Body of pancreas (tissue), 4 donors: ENCODE measurements at regions not wholly inside any gene's neighbourhood (a gene's known extent, or its start where the extent isn't known, plus 50 kb on each side); places are given as distances from the start of the nearest gene placed in this dataset.
A peak's percentile ranks its signal among the peaks of the same experiment; 100 is the strongest.
"Not testable (repeated sequence)": the region's sequence is repeated elsewhere in the genome, so short reads cannot be mapped to it uniquely, and the experiment has no call there.

Experiments used
- ATAC-seq: fragments of 150-250 bp; one replicate; pipeline ENCODE4 v1.9.1; 2016
- DNase-seq, 4 donors: peaks; one replicate each; pipeline ENCODE4 v3.0.0-alpha.2; 2019
- H3K27ac ChIP-seq, 4 donors: fragments of 200-600 bp; sonication (generic); 1 replicate in 3 of 4; 2 replicates in 1 of 4; pipeline versions ENCODE4 v1.5.1 to v1.6.1; 2016 to 2019; ENCODE audit warnings: mild to moderate bottlenecking in 1 of 4, mixed read lengths in 1 of 4, moderate library complexity in 1 of 4
- H3K27me3 ChIP-seq, 2 donors: fragments of 200-600 bp; sonication (generic); one replicate each; pipeline ENCODE4 v1.6.0; 2016; ENCODE audit warnings: mild to moderate bottlenecking in 1 of 2
- H3K36me3 ChIP-seq, 2 donors: fragments of 200-600 bp; sonication (generic); replicated peaks in 1 of 2; 2 replicates each; pipeline ENCODE4 v1.5.1; 2016; ENCODE audit warnings: low read depth in 2 of 2; ENCODE audit not compliant: insufficient read depth in 1 of 2
- H3K4me1 ChIP-seq: fragments of 200-600 bp; sonication (generic); one replicate; pipeline ENCODE4 v1.6.0; 2016
- H3K4me3 ChIP-seq, 2 donors: fragments of 200-600 bp; sonication (generic); 1 replicate in 1 of 2; 2 replicates in 1 of 2; pipeline ENCODE4 v1.5.1; 2016 to 2019
- H3K9me3 ChIP-seq, 3 donors: fragments of 200-600 bp; sonication (generic); 1 replicate in 2 of 3; 2 replicates in 1 of 3; pipeline ENCODE4 v1.5.1; 2016
- POLR2A ChIP-seq, 3 donors: fragments of 450-650 bp; IDR thresholded peaks; one replicate each; pipeline ENCODE4 v1.6.1; 2016; ENCODE audit warnings: antibody characterized with exemption in 3 of 3, mild to moderate bottlenecking in 2 of 3
- WGBS, 2 donors: methylation state at CpG; one replicate each; pipeline ENCODE4 v1.1.5; 2017; 5-methylcytosine and 5-hydroxymethylcytosine counted together
- intact Hi-C: fragments of 100-400 bp; cut with DNase I; formaldehyde crosslinking; loops from one replicate; pipeline ENCODE4 v1.15.1; 2023
- TF ChIP-seq, protein P1 (sequence below), 7 experiments: fragments of 450-650 bp in 4 of 7; fragments of 200-600 bp in 3 of 7; sonication (generic) in 3 of 7; IDR thresholded peaks; one replicate each; pipeline ENCODE4 v1.5.1; 2016 to 2019; ENCODE audit warnings: antibody characterized with exemption in 7 of 7

DNA sequence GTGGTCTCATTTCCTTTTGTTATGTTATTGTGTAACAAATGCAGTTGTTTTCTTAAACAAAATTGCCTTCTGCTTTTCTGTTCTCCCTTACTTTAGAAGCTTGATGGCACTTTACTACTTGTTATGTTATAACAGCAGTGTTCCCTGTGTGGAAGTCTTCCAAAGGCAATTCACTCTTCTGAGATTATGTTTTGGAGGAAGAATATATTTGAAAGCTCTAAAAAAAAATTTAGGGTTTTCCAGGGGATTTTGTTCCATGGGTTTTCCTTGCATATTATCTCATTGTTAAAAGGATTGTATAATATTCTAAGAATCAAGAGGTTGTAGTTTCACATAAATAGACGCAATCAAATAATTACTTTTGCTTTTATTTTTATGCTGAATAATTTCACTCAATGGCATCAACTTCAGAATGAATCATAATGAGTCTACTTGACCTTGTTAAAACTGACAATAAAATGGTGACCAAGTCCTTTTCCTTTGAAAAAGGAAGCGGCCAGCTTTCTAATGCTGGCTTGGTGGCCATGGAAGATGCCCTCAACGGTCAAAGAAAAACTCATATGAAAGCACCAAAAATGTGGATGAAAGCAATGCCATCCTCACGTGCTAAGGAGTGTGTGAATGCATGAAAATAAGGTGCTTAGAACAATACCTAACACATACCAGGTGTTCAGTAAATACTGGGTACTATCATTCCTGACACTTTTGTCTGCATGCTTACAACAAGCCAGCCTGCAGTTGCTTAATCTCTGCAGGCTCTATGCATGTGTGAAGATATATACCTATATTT, 92.4 kb upstream of the KLF6 start:
- no peaks in the 10 kb centered on the region for H3K27me3 ChIP-seq
- no peaks in the 10 kb centered on the region for H3K36me3 ChIP-seq
- ATAC-seq: no peak
- no peak overlapping the region for H3K27ac ChIP-seq
- peaks cover 15% of the 10 kb centered on the region for H3K4me1 ChIP-seq
- no peak for TF ChIP-seq POLR2A (IDR thresholded peaks at IDR 0.05)
- TF ChIP-seq, protein P1, sequence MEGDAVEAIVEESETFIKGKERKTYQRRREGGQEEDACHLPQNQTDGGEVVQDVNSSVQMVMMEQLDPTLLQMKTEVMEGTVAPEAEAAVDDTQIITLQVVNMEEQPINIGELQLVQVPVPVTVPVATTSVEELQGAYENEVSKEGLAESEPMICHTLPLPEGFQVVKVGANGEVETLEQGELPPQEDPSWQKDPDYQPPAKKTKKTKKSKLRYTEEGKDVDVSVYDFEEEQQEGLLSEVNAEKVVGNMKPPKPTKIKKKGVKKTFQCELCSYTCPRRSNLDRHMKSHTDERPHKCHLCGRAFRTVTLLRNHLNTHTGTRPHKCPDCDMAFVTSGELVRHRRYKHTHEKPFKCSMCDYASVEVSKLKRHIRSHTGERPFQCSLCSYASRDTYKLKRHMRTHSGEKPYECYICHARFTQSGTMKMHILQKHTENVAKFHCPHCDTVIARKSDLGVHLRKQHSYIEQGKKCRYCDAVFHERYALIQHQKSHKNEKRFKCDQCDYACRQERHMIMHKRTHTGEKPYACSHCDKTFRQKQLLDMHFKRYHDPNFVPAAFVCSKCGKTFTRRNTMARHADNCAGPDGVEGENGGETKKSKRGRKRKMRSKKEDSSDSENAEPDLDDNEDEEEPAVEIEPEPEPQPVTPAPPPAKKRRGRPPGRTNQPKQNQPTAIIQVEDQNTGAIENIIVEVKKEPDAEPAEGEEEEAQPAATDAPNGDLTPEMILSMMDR (IDR thresholded peaks at IDR 0.05): no peak
- 74 to 80% methylated on average over 4 of the region's 4 CpGs for WGBS, 2 donors
- no peaks in the 10 kb centered on the region for H3K9me3 ChIP-seq
- peak in 1 of 4 donors; percentile 1 for DNase-seq
- intact Hi-C loops: no loop called here
- H3K4me3 ChIP-seq: no peak overlapping the region

DNA sequence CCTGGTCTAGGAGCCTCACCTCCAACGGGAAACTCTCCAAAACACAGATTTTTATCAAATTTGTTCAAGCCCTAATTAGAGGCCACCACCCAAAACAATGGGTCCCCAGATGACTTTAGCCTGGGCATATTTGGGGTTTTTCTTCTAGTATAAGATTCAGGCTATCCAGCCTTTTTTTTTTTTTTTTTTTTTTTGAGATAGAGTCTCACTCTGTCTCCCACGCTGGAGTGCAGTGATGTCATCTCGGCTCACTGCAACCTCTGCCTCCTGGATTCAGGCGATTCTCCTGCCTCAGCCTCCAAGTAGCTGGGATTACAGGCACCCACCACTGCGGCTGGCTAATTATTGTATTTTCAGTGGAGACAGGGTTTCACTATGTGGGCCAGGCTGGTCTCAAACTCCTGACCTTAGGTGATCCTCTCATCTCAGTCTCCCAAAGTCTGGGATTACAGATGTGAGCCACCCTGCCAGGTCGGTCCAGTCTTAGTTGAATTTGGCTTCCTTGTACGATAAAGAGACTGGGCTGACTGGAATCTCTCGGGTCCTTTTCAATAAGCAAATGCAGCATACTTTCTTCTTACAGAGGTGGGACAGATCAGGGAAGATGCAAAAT, 91.4 kb upstream of the KLF6 start:
- intact Hi-C loops: no loop called here
- WGBS, 2 donors: 67 to 83% methylated on average over 8 of the region's 8 CpGs
- DNase-seq (peak in 1 of 4 donors; percentile 1), ATAC-seq (no peak)
- TF ChIP-seq POLR2A (IDR thresholded peaks at IDR 0.05): no peak
- TF ChIP-seq, protein P1 (IDR thresholded peaks at IDR 0.05): no peak
- Histone ChIP-seq H3K4me3 (no peak overlapping the region), H3K9me3 (no peaks in the 10 kb centered on the region), H3K4me1 (peaks cover 25% of the 10 kb centered on the region), H3K36me3 (no peaks in the 10 kb centered on the region), H3K27me3 (no peaks in the 10 kb centered on the region), H3K27ac (no peak overlapping the region)

- no peak overlapping the region for H3K27ac ChIP-seq
- no peak for ATAC-seq
- H3K27me3 ChIP-seq: no peaks in the 10 kb centered on the region
- peak in 1 of 4 donors; percentile 1 for DNase-seq
- no peak for TF ChIP-seq POLR2A (IDR thresholded peaks at IDR 0.05)
- TF ChIP-seq, protein P1 (IDR thresholded peaks at IDR 0.05): no peak
- H3K36me3 ChIP-seq: no peaks in the 10 kb centered on the region
- peaks cover 28% of the 10 kb centered on the region for H3K4me1 ChIP-seq
- 67 to 80% methylated on average over 3 of the region's 3 CpGs for WGBS, 2 donors
- no peaks in the 10 kb centered on the region for H3K9me3 ChIP-seq
- no peak overlapping the region for H3K4me3 ChIP-seq
- intact Hi-C loops: no loop called here
Observed at GRCh38 chr10:3875842-3876235, 90.8 kb upstream of the KLF6 start.

DNA sequence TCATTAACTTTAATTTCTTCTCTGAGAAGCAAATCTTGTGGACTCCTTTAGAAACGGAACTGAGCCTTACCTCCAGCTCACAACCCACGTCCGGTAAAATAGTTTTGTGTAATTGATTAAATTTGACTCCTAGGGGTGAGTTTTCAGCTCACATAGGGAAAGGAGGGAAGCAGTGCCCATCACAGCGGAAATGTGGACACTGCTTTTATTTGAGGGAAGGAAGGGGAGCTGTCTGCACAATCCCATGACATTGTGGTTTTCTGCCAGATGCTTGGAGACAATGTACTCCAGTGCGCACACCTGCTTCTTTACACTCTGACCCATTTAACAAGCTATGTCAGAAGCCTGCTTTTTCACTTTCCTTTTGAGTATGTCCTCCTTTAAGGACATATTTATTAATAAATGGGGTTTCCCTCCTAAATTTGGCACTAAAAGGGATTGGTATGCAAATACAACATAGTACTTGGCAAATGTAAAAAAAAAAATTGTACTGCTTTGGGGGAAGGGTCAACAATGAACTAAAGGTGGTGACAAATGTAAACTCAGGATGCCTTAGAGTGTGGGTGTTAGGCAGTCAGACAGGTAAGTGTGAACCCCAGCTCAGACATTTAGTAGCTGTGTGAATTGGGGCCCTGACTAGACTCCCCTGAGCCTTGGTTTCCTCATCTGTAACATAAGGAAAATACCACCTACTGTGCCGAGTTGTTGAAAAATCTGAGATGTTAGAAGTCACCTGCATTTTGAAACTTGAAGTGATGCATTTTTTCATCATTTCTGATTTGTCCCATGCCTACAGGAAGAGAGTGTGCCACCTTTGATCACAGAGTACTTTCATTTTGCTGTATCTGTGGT, 90.2 kb upstream of the KLF6 start:
- Histone ChIP-seq H3K27me3 (no peaks in the 10 kb centered on the region), H3K27ac (peak overlapping the region in 1 of 4 donors; percentile 14), H3K36me3 (no peaks in the 10 kb centered on the region), H3K4me3 (no peak overlapping the region), H3K4me1 (peaks cover 27% of the 10 kb centered on the region), H3K9me3 (no peaks in the 10 kb centered on the region)
- WGBS, 2 donors: 61 to 78% methylated on average over 6 of the region's 6 CpGs
- TF ChIP-seq POLR2A (IDR thresholded peaks at IDR 0.05): no peak
- TF ChIP-seq, protein P1 (IDR thresholded peaks at IDR 0.05): no peak
- peak in 1 of 4 donors; percentile 35 for DNase-seq
- intact Hi-C loops: no loop called here
- no peak for ATAC-seq

DNA sequence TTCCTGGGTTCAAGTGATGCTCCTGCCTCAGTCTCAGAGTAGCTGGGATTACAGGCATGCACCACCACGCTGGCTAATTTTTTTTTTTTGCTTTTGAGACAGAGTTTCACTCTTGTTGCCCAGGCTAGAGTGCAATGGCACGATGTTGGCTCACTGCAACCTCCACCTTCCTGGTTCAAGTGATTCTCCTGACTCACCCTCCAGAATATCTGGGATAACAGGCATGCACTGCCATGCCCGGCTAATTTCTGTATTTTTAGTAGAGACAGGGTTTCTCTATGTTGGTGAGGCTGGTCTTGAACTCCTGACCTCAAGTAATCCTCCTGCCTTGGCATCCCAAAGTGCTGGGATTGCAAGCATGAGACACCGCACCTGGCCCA, 89.6 kb upstream of the KLF6 start:
- DNase-seq: peak in 1 of 4 donors; percentile 0
- 80 to 84% methylated on average over 3 to 4 of the region's 4 CpGs for WGBS, 2 donors
- Histone ChIP-seq H3K27ac (peak overlapping the region in 1 of 4 donors; percentile 36), H3K4me1 (peaks cover 21% of the 10 kb centered on the region)
- H3K9me3 ChIP-seq, intact Hi-C loops, H3K36me3 ChIP-seq, H3K4me3 ChIP-seq, H3K27me3 ChIP-seq, ATAC-seq: not testable (repeated sequence)
